SKM-1 treated with dmso at 0.1 percent for 144 hours (cell line): ENCODE measurements at regions not wholly inside any gene's neighbourhood (a gene's known extent, or its start where the extent isn't known, plus 50 kb on each side); places are given as distances from the start of the nearest gene placed in this dataset.
A peak's percentile ranks its signal among the peaks of the same experiment; 100 is the strongest.
"Not testable (repeated sequence)": the region's sequence is repeated elsewhere in the genome, so short reads cannot be mapped to it uniquely, and the experiment has no call there.

Source experiments
- DNase-seq: peaks from one replicate; lab custom pipeline; 2025; ENCODE audit not compliant: unreplicated experiment; lab: John Stamatoyannopoulos, UW

GRCh38 chr16:75971334-75971733 lies 245.0 kb upstream of the CPHXL start:
- no peak for DNase-seq

- no peak for DNase-seq
These were observed 257.0 kb upstream of the CPHXL start for GRCh38 chr16:75983296-75983695.

GRCh38 chr16:75983741-75984381 lies 257.6 kb upstream of the CPHXL start:
- no peak for DNase-seq

GRCh38 chr16:75987323-75987722 lies 261.0 kb upstream of the CPHXL start:
- no peak for DNase-seq

DNA sequence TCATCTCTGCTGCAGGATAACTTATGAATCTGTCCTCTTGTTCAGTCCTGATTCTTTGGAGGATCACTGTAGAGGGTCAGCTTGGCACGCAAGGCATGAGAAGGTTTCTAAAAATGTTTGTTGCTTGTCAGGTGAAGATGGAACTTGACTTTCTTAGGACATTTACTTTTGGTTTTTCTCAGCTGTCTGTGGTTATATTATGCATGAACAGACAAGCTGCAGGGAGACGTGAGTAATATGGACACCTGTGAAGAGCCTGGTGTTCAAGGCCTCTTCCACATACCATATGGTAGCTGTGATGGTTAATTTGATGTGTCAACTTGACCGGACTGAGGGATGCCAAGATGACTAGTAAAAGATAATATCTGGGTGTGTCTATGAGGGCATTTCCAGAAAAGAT lies 270.2 kb upstream of the CPHXL start:
- DNase-seq: no peak

GRCh38 chr16:75997606-75998005 lies 271.3 kb upstream of the CPHXL start:
- DNase-seq: no peak

- no peak for DNase-seq
These were observed 269.6 kb upstream of the CNTNAP4 start for GRCh38 chr16:76007645-76008044.

- no peak for DNase-seq
These were observed 253.4 kb upstream of the CNTNAP4 start for GRCh38 chr16:76023835-76024234.

DNA sequence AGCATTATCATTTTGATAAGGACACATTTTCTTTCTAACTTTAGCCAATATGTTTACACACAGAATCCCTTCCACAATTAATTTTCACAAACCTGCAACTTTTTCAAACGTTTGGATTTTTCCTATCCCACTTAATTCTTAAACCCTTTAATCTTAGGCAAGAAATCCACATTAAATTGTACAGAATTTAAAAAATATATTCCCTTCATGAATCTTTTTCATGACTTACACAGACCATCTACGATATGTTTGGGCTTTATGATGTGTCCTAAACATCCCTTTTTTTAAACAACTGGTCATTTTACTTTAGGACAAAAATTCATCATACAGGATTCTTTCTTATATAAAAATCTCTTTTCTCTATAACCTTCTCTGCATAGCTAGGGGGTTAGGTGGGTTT lies 241.5 kb upstream of the CNTNAP4 start:
- DNase-seq: no peak

DNA sequence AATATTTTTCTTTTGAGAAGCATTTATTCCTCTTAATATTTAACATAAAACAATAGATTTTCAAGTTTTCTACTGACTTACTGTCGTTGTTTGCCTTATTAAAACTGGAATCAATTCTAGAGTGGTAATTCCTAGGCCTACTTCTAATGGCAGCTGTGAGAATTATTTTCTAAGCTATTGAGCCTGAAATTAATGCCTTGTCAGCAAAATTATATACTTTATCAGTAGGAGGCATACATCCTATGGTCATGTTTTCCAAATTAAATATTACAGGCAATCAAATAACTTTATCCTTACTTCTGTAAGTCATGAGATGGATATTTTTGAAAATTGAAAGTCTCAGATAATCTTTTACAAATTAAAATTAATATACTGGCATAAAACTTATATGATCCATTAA lies 239.1 kb upstream of the CNTNAP4 start:
- no peak for DNase-seq

- peak; percentile 2 for DNase-seq
These were observed 224.5 kb upstream of the CNTNAP4 start for GRCh38 chr16:76052725-76053124.

DNA sequence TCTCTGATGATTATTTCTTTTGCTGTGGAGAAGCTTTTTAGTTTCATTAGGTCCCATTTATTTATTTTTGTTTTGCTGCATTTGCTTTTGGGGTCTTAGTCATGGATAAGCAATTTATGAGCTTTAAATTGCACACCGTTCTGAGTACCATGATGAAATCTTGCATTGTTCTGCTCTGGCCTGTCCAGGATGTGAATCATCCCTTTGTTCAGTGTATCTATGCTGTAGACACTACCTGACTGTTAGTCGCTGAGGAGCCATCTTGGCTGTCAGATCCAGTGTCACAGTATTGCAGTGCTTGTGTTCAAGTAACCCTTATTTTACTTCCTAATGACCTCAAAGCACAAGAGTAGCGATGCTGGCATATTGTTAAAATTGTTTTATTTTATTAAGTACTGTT lies 218.0 kb upstream of the CNTNAP4 start:
- no peak for DNase-seq

- DNase-seq: no peak
These were observed 217.5 kb upstream of the CNTNAP4 start for GRCh38 chr16:76059701-76060100.

GRCh38 chr16:76071690-76072089 lies 205.5 kb upstream of the CNTNAP4 start:
- no peak for DNase-seq

DNA sequence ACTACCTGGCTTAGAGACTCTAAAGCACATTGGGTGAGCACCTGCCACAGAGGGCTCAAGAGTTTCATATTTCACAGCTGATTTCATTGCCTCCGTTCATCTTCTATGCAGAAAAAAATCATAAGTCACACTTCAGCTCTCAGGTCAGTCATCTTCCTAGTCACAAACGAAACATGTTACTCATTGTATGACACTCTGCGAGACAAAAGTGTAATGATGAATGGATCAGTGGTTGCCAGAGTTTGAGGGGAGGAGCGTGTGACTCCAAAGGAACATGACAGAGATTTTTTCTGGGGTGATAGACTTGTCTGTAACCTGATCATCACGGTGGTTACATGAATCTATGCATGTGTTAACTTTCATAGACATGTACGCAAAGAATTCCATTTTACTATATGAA lies 195.2 kb upstream of the CNTNAP4 start:
- DNase-seq: no peak

- DNase-seq: no peak
These were observed 170.6 kb upstream of the CNTNAP4 start for GRCh38 chr16:76106647-76107046.

GRCh38 chr16:76108460-76108859 lies 168.7 kb upstream of the CNTNAP4 start:
- no peak for DNase-seq

- DNase-seq: peak; percentile 40
These were observed 162.5 kb upstream of the CNTNAP4 start for GRCh38 chr16:76114681-76115080.

GRCh38 chr16:76118344-76118743 lies 158.9 kb upstream of the CNTNAP4 start:
- DNase-seq: no peak

DNA sequence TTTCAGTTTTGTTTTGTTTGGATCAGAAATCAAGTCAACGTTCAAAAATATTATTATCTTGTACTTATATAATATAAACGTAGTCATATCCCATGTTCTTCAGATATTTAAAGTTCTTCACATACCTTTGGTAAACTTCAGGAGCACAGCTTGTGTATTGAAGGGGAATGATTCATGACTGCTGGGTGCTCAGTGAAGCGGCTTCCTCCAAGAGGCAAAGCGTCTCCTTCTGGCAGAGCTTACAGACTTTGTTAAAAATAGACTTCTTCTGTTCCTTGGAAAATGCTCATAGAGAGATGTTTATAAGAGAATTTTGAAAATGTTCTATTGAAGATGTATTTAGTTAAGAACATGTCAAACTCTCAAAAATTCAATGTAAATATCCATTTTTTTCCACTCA lies 155.6 kb upstream of the CNTNAP4 start:
- DNase-seq: no peak

- DNase-seq: no peak
These were observed 153.2 kb upstream of the CNTNAP4 start for GRCh38 chr16:76123966-76124365.

DNA sequence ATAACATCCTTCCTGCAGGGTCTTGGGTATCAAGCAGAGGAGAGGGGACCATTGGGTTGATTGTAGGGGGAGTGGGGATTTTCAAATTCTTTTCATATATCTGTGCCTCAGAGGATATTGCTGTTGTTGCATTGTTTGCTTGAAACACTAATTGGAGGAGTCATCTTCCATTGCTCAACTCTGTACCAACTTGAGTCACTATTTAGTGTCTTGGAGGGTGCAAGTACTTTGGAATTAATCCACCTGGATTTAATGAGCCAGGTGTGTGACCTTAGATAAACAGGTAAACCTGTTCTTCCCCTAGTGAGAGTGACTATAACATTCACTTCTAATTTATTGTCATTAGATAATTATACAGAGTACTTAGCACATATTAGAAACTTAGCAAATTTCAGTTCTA lies 151.3 kb upstream of the CNTNAP4 start:
- DNase-seq: no peak

DNA sequence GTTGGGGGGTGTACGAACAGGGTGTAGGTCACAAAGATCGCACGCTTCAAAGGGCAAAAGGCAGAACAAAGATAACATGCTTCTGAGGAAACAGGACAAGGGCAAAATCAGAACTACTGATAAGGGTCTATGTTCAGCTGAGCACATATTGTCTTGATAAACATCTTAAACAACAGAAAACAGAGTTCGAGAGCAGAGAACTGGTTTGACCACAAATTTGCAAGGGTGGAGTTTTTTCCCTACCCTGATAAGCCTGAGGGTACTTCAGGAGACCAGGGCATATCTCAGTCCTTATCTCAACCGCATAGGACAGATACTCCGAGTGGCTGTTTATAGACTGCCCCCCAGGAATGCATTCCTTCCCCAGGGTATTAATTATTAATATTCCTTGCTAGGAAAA lies 139.1 kb upstream of the CNTNAP4 start:
- not testable (repeated sequence) for DNase-seq

- DNase-seq: no peak
These were observed 119.6 kb upstream of the CNTNAP4 start for GRCh38 chr16:76157629-76158028.
